SKM-1 (cell line): ENCODE measurements at regions not wholly inside any gene's neighbourhood (a gene's known extent, or its start where the extent isn't known, plus 50 kb on each side); places are given as distances from the start of the nearest gene placed in this dataset.

Source experiments
- DNase-seq: peaks from one replicate; lab custom pipeline; 2025; ENCODE audit not compliant: unreplicated experiment; lab: John Stamatoyannopoulos, UW

GRCh38 chr15:98187549-98187948, 227.0 kb downstream of the ARRDC4 start:
- no peak for DNase-seq

GRCh38 chr15:98190914-98191313, 230.4 kb downstream of the ARRDC4 start:
- DNase-seq = no peak

- DNase-seq = no peak
These were observed 235.3 kb downstream of the ARRDC4 start for GRCh38 chr15:98195796-98196195.

- DNase-seq = no peak
These were observed 235.9 kb downstream of the ARRDC4 start for GRCh38 chr15:98196371-98196770.

GRCh38 chr15:98202256-98202655, 241.8 kb downstream of the ARRDC4 start:
- no peak for DNase-seq

- no peak for DNase-seq
These were observed 243.6 kb downstream of the ARRDC4 start for GRCh38 chr15:98203872-98204660.

GRCh38 chr15:98207928-98208327, 247.4 kb downstream of the ARRDC4 start:
- no peak for DNase-seq

GRCh38 chr15:98213346-98213979, 253.0 kb downstream of the ARRDC4 start:
- no peak for DNase-seq

GRCh38 chr15:98216166-98216565, 255.7 kb downstream of the ARRDC4 start:
- no peak for DNase-seq

GRCh38 chr15:98217356-98217755, 256.9 kb downstream of the ARRDC4 start:
- no peak for DNase-seq

- DNase-seq = no peak
These were observed 260.6 kb downstream of the ARRDC4 start for GRCh38 chr15:98221144-98221543.

- no peak for DNase-seq
These were observed 261.1 kb downstream of the ARRDC4 start for GRCh38 chr15:98221577-98221976.

- no peak for DNase-seq
These were observed 265.6 kb downstream of the ARRDC4 start for GRCh38 chr15:98226149-98226548.

GRCh38 chr15:98226578-98226977, 266.1 kb downstream of the ARRDC4 start:
- no peak for DNase-seq

- no peak for DNase-seq
These were observed 268.3 kb downstream of the ARRDC4 start for GRCh38 chr15:98228846-98229245.

- DNase-seq = no peak
These were observed 270.5 kb downstream of the ARRDC4 start for GRCh38 chr15:98230975-98231374.

- no peak for DNase-seq
These were observed 271.4 kb downstream of the ARRDC4 start for GRCh38 chr15:98231696-98232440.

GRCh38 chr15:98232761-98233160, 272.3 kb downstream of the ARRDC4 start:
- DNase-seq = no peak

- no peak for DNase-seq
These were observed 273.4 kb downstream of the ARRDC4 start for GRCh38 chr15:98233873-98234272.

- no peak for DNase-seq
These were observed 279.8 kb downstream of the ARRDC4 start for GRCh38 chr15:98240303-98240702.

- no peak for DNase-seq
These were observed 280.6 kb downstream of the ARRDC4 start for GRCh38 chr15:98241032-98241554.

- DNase-seq = no peak
These were observed 296.8 kb downstream of the ARRDC4 start for GRCh38 chr15:98257290-98257689.
